ACC112 (cell line): ENCODE measurements at regions not wholly inside any gene's neighbourhood (a gene's known extent, or its start where the extent isn't known, plus 50 kb on each side); places are given as distances from the start of the nearest gene placed in this dataset.
A peak's percentile ranks its signal among the peaks of the same experiment; 100 is the strongest.

Source experiments
- H2AFZ ChIP-seq: fragments of 200-600 bp; sonication (generic); one replicate; pipeline ENCODE4 v1.6.0; 2017; ENCODE audit warnings: antibody characterized with exemption, low read length; ENCODE audit not compliant: unreplicated experiment
- H3K27ac ChIP-seq: fragments of 200-600 bp; sonication (generic); 2 replicates; pipeline ENCODE4 v1.5.1; 2014; ENCODE audit warnings: low read depth, mild to moderate bottlenecking, antibody characterized with exemption, low read length, moderate library complexity
- H3K27me3 ChIP-seq: fragments of 200-600 bp; sonication (generic); 2 replicates; pipeline ENCODE4 v1.6.1; 2014; ENCODE audit warnings: mild to moderate bottlenecking, antibody characterized with exemption, low read length, moderate library complexity, mixed read lengths; ENCODE audit not compliant: insufficient read depth
- H3K36me3 ChIP-seq: fragments of 200-600 bp; sonication (generic); 2 replicates; pipeline ENCODE4 v1.6.1; 2016; ENCODE audit warnings: mild to moderate bottlenecking, antibody characterized with exemption, low read length, moderate library complexity, mixed read lengths; ENCODE audit not compliant: insufficient read depth
- H3K4me1 ChIP-seq: fragments of 200-600 bp; sonication (generic); one replicate; pipeline ENCODE4 v1.6.1; 2016; ENCODE audit warnings: low read length, mixed read lengths; ENCODE audit not compliant: insufficient read depth, unreplicated experiment, control insufficient read depth
- H3K4me3 ChIP-seq: fragments of 200-600 bp; sonication (generic); 2 replicates; pipeline ENCODE4 v1.5.1; 2014; ENCODE audit warnings: mild to moderate bottlenecking, low read depth, low read length
- H3K79me2 ChIP-seq: fragments of 200-600 bp; sonication (generic); one replicate; pipeline ENCODE4 v1.6.0; 2016; ENCODE audit warnings: low read length; ENCODE audit not compliant: control insufficient read depth, unreplicated experiment, insufficient read depth

- Histone ChIP-seq H3K27me3 (no peaks in the 10 kb centered on the region), H3K27ac (no peak overlapping the region), H3K4me1 (no peaks in the 10 kb centered on the region), H3K36me3 (no peaks in the 10 kb centered on the region), H2AFZ (no peak overlapping the region), H3K79me2 (no peaks in the 10 kb centered on the region), H3K4me3 (no peak overlapping the region)
These were observed 1356.1 kb upstream of the NRXN1 start for GRCh38 chr2:52387937-52388590.

GRCh38 chr2:52386433-52387030 is 1354.6 kb upstream of the NRXN1 start:
- no peaks in the 10 kb centered on the region for H3K79me2 ChIP-seq

GRCh38 chr2:52383541-52383940 is 1351.6 kb upstream of the NRXN1 start:
- Histone ChIP-seq H3K4me1 (no peaks in the 10 kb centered on the region), H3K27me3 (no peaks in the 10 kb centered on the region)

More at GRCh38 chr2:52386433-52387030, 1354.6 kb upstream of the NRXN1 start:
- no peak overlapping the region for H3K4me3 ChIP-seq
- no peaks in the 10 kb centered on the region for H3K36me3 ChIP-seq
- no peak overlapping the region for H2AFZ ChIP-seq
- H3K27ac ChIP-seq: no peak overlapping the region
- H3K27me3 ChIP-seq: no peaks in the 10 kb centered on the region
- no peaks in the 10 kb centered on the region for H3K4me1 ChIP-seq

GRCh38 chr2:52369178-52369577 is 1337.2 kb upstream of the NRXN1 start:
- H3K4me3 ChIP-seq: no peak overlapping the region
- H3K36me3 ChIP-seq: no peaks in the 10 kb centered on the region
- no peaks in the 10 kb centered on the region for H3K79me2 ChIP-seq
- no peaks in the 10 kb centered on the region for H3K27me3 ChIP-seq
- H2AFZ ChIP-seq: no peak overlapping the region
- H3K4me1 ChIP-seq: no peaks in the 10 kb centered on the region
- no peak overlapping the region for H3K27ac ChIP-seq

More at GRCh38 chr2:52383541-52383940, 1351.6 kb upstream of the NRXN1 start:
- Histone ChIP-seq H3K79me2 (no peaks in the 10 kb centered on the region), H3K27ac (no peak overlapping the region), H3K36me3 (no peaks in the 10 kb centered on the region), H2AFZ (no peak overlapping the region), H3K4me3 (no peak overlapping the region)

GRCh38 chr2:52368141-52368540 is 1336.2 kb upstream of the NRXN1 start:
- Histone ChIP-seq H3K36me3 (peaks cover 3% of the 10 kb centered on the region; the same call in 1 of the 2 replicates), H3K4me1 (no peaks in the 10 kb centered on the region), H2AFZ (no peak overlapping the region), H3K4me3 (no peak overlapping the region), H3K27ac (no peak overlapping the region), H3K79me2 (no peaks in the 10 kb centered on the region), H3K27me3 (no peaks in the 10 kb centered on the region)

GRCh38 chr2:52365946-52366345 is 1334.0 kb upstream of the NRXN1 start:
- no peaks in the 10 kb centered on the region for H3K27me3 ChIP-seq
- no peaks in the 10 kb centered on the region for H3K79me2 ChIP-seq
- H3K4me3 ChIP-seq: no peak overlapping the region
- H3K4me1 ChIP-seq: no peaks in the 10 kb centered on the region
- H3K27ac ChIP-seq: no peak overlapping the region
- no peak overlapping the region for H2AFZ ChIP-seq
- peaks cover 3% of the 10 kb centered on the region; the same call in 1 of the 2 replicates for H3K36me3 ChIP-seq

- H3K79me2 ChIP-seq: no peaks in the 10 kb centered on the region
- H3K4me1 ChIP-seq: no peaks in the 10 kb centered on the region
- no peaks in the 10 kb centered on the region for H3K27me3 ChIP-seq
- H3K4me3 ChIP-seq: no peak overlapping the region
- no peak overlapping the region for H3K27ac ChIP-seq
- H3K36me3 ChIP-seq: no peaks in the 10 kb centered on the region
- peak overlapping the region; percentile 72 for H2AFZ ChIP-seq
These were observed 1324.6 kb upstream of the NRXN1 start for GRCh38 chr2:52356556-52356955.

- Histone ChIP-seq H3K27me3 (no peaks in the 10 kb centered on the region), H3K4me1 (peaks cover 7% of the 10 kb centered on the region), H3K36me3 (no peaks in the 10 kb centered on the region), H2AFZ (no peak overlapping the region), H3K4me3 (no peak overlapping the region), H3K79me2 (no peaks in the 10 kb centered on the region), H3K27ac (no peak overlapping the region)
These were observed 1315.4 kb upstream of the NRXN1 start for GRCh38 chr2:52347292-52347691.

- H3K4me3 ChIP-seq: no peak overlapping the region
- no peaks in the 10 kb centered on the region for H3K79me2 ChIP-seq
- peaks cover 14% of the 10 kb centered on the region for H3K4me1 ChIP-seq
- H3K27me3 ChIP-seq: no peaks in the 10 kb centered on the region
- no peak overlapping the region for H3K27ac ChIP-seq
- H2AFZ ChIP-seq: no peak overlapping the region
- H3K36me3 ChIP-seq: no peaks in the 10 kb centered on the region
These were observed 1313.7 kb upstream of the NRXN1 start for GRCh38 chr2:52345676-52346075.

- Histone ChIP-seq H3K4me3 (no peak overlapping the region), H3K27ac (no peak overlapping the region), H3K27me3 (no peaks in the 10 kb centered on the region), H3K36me3 (no peaks in the 10 kb centered on the region), H3K79me2 (no peaks in the 10 kb centered on the region), H3K4me1 (peaks cover 15% of the 10 kb centered on the region), H2AFZ (no peak overlapping the region)
These were observed 1313.2 kb upstream of the NRXN1 start for GRCh38 chr2:52345082-52345481.

GRCh38 chr2:52343706-52344266 is 1311.9 kb upstream of the NRXN1 start:
- Histone ChIP-seq H3K36me3 (no peaks in the 10 kb centered on the region), H2AFZ (no peak overlapping the region)

More at GRCh38 chr2:52343706-52344266, 1311.9 kb upstream of the NRXN1 start:
- Histone ChIP-seq H3K4me1 (peaks cover 15% of the 10 kb centered on the region), H3K27ac (no peak overlapping the region), H3K27me3 (no peaks in the 10 kb centered on the region), H3K79me2 (no peaks in the 10 kb centered on the region), H3K4me3 (no peak overlapping the region)
